ENCODE measurements at regions not wholly inside any gene's neighbourhood (a gene's known extent, or its start where the extent isn't known, plus 50 kb on each side); places are given as distances from the start of the nearest gene placed in this dataset.

DNA sequence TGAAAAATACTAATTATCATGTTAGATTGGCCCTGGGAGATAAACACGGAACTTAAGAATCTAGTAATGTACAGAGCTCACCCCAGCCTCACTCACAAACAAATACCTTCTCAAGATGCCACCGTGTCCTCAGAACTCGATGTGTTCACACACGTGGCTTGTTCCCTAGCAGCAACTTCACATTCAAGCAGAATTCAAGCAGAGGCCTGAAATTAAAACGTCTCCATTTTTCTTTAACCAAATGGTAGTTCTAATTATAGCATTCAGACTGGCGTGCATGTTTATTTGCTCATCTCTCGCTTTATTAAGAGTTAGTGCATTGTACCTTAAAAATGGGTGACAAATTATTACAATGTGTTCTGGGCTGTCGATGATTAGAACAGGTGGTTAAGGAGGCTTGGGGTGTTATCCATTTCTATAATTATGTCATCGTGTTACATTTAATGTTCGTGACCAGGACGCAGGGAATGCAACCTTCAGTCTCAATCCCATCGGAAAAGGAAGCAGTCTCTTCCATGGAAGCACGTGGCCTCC is 57.3 kb upstream of the SLC66A3 start:
- no peak for TF ChIP-seq CTCF (IDR thresholded peaks at IDR 0.05)
- no peak for TF ChIP-seq EZH2 (IDR thresholded peaks at IDR 0.05)

All from neural progenitor cell (in vitro differentiated cells).